HG03520 (cell line): ENCODE measurements at regions not wholly inside any gene's neighbourhood (a gene's known extent, or its start where the extent isn't known, plus 50 kb on each side); places are given as distances from the start of the nearest gene placed in this dataset.

ENCODE experiments used
- ATAC-seq: cut with Tn5 transposase; IDR thresholded peaks from one replicate; pipeline ENCODE4 v1.9.1; 2021; ENCODE audit warnings: mild to moderate bottlenecking, moderate library complexity; ENCODE audit not compliant: unreplicated experiment

GRCh38 chr6:43877036-43877435 is 107.0 kb downstream of the VEGFA start:
- ATAC-seq: no peak

- ATAC-seq: no peak
Measured at GRCh38 chr6:43876602-43877001, 106.6 kb downstream of the VEGFA start.

GRCh38 chr6:43875849-43876572 is 106.0 kb downstream of the VEGFA start:
- no peak for ATAC-seq

- no peak for ATAC-seq
Measured at GRCh38 chr6:43874814-43875590, 105.0 kb downstream of the VEGFA start.

- no peak for ATAC-seq
Measured at GRCh38 chr6:43873806-43874714, 104.0 kb downstream of the VEGFA start.

- ATAC-seq: no peak
Measured at GRCh38 chr6:43871933-43872332, 101.9 kb downstream of the VEGFA start.

GRCh38 chr6:43871284-43871683 is 101.3 kb downstream of the VEGFA start:
- ATAC-seq: no peak

GRCh38 chr6:43870660-43871061 is 100.7 kb downstream of the VEGFA start:
- no peak for ATAC-seq

- ATAC-seq: no peak
Measured at GRCh38 chr6:43869792-43870659, 100.0 kb downstream of the VEGFA start.

- ATAC-seq: no peak
Measured at GRCh38 chr6:43869079-43869710, 99.2 kb downstream of the VEGFA start.

GRCh38 chr6:43868467-43868866 is 98.5 kb downstream of the VEGFA start:
- ATAC-seq: no peak

- no peak for ATAC-seq
Measured at GRCh38 chr6:43867996-43868395, 98.0 kb downstream of the VEGFA start.

GRCh38 chr6:43867246-43867645 is 97.2 kb downstream of the VEGFA start:
- no peak for ATAC-seq

GRCh38 chr6:43865932-43866645 is 96.1 kb downstream of the VEGFA start:
- ATAC-seq: no peak

- no peak for ATAC-seq
Measured at GRCh38 chr6:43865086-43865485, 95.1 kb downstream of the VEGFA start.

- no peak for ATAC-seq
Measured at GRCh38 chr6:43862925-43863324, 92.9 kb downstream of the VEGFA start.

- ATAC-seq: no peak
Measured at GRCh38 chr6:43861212-43861894, 91.3 kb downstream of the VEGFA start.

GRCh38 chr6:43860285-43860684 is 90.3 kb downstream of the VEGFA start:
- no peak for ATAC-seq

- ATAC-seq: no peak
Measured at GRCh38 chr6:43859213-43859612, 89.2 kb downstream of the VEGFA start.
